ENCODE measurements at regions not wholly inside any gene's neighbourhood (a gene's known extent, or its start where the extent isn't known, plus 50 kb on each side); places are given as distances from the start of the nearest gene placed in this dataset.

- Histone ChIP-seq H3K4me1 (ENCODE audit: insufficient read depth, low read length) (no peaks in the 10 kb centered on the region), H3K9ac (ENCODE audit: low read depth, low read length) (no peak overlapping the region), H3K9me3 (ENCODE audit: insufficient read depth, low read depth, low read length) (no peaks in the 10 kb centered on the region), H3K36me3 (ENCODE audit: insufficient read depth, low read length) (no peaks in the 10 kb centered on the region), H3K4me3 (ENCODE audit: low read length) (no peak overlapping the region), H3K27me3 (ENCODE audit: insufficient read depth, low read length) (no peaks in the 10 kb centered on the region), H3K27ac (ENCODE audit: low read depth, low read length) (no peak overlapping the region)
- WGBS, result 92% methylated on average over 5 of the region's 5 CpGs
Observed at GRCh38 chr18:45542043-45542442, 73.2 kb upstream of the SLC14A2 start.

GRCh38 chr18:45547910-45548309 is 67.4 kb upstream of the SLC14A2 start:
- Histone ChIP-seq H3K9ac (ENCODE audit: low read depth, low read length) (no peak overlapping the region), H3K27me3 (ENCODE audit: insufficient read depth, low read length) (no peaks in the 10 kb centered on the region), H3K9me3 (ENCODE audit: insufficient read depth, low read depth, low read length) (no peaks in the 10 kb centered on the region), H3K4me3 (ENCODE audit: low read length) (no peak overlapping the region), H3K36me3 (ENCODE audit: insufficient read depth, low read length) (no peaks in the 10 kb centered on the region), H3K4me1 (ENCODE audit: insufficient read depth, low read length) (no peaks in the 10 kb centered on the region), H3K27ac (ENCODE audit: low read depth, low read length) (no peak overlapping the region)
- WGBS, result 81% methylated on average over 4 of the region's 4 CpGs

GRCh38 chr18:45548614-45549013 is 66.7 kb upstream of the SLC14A2 start:
- Histone ChIP-seq H3K4me3 (ENCODE audit: low read length) (no peak overlapping the region), H3K9ac (ENCODE audit: low read depth, low read length) (no peak overlapping the region), H3K27me3 (ENCODE audit: insufficient read depth, low read length) (no peaks in the 10 kb centered on the region), H3K36me3 (ENCODE audit: insufficient read depth, low read length) (no peaks in the 10 kb centered on the region), H3K9me3 (ENCODE audit: insufficient read depth, low read depth, low read length) (no peaks in the 10 kb centered on the region), H3K4me1 (ENCODE audit: insufficient read depth, low read length) (no peaks in the 10 kb centered on the region), H3K27ac (ENCODE audit: low read depth, low read length) (no peak overlapping the region)
- WGBS, result 92% methylated on average over 1 of the region's 1 CpG

DNA sequence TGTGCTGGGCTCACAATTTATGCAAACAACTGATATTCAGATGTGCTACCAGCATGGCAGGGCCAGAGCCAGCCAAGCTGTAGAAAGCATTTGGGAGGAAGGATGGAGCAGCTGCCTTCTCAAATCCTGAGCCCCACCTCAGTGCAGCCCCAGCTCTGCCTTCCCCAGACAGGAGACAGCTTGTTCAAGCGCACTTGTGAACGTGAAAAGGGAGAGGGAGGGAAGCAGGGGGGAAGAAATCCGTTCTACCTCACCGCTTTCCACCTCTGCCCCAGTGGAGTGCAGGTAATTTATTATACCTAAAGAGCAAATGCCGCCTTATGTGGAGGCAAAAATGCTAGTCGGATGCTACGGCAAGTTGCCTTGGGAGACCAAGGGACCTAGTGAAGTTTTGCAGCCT is 66.0 kb upstream of the SLC14A2 start:
- H3K27me3 ChIP-seq (ENCODE audit: insufficient read depth, low read length), result no peaks in the 10 kb centered on the region
- no peaks in the 10 kb centered on the region for H3K9me3 ChIP-seq (ENCODE audit: insufficient read depth, low read depth, low read length)
- 85% methylated on average over 5 of the region's 7 CpGs for WGBS
- no peak overlapping the region for H3K27ac ChIP-seq (ENCODE audit: low read depth, low read length)
- no peak overlapping the region for H3K9ac ChIP-seq (ENCODE audit: low read depth, low read length)
- no peaks in the 10 kb centered on the region for H3K4me1 ChIP-seq (ENCODE audit: insufficient read depth, low read length)
- no peak overlapping the region for H3K4me3 ChIP-seq (ENCODE audit: low read length)
- no peaks in the 10 kb centered on the region for H3K36me3 ChIP-seq (ENCODE audit: insufficient read depth, low read length)

DNA sequence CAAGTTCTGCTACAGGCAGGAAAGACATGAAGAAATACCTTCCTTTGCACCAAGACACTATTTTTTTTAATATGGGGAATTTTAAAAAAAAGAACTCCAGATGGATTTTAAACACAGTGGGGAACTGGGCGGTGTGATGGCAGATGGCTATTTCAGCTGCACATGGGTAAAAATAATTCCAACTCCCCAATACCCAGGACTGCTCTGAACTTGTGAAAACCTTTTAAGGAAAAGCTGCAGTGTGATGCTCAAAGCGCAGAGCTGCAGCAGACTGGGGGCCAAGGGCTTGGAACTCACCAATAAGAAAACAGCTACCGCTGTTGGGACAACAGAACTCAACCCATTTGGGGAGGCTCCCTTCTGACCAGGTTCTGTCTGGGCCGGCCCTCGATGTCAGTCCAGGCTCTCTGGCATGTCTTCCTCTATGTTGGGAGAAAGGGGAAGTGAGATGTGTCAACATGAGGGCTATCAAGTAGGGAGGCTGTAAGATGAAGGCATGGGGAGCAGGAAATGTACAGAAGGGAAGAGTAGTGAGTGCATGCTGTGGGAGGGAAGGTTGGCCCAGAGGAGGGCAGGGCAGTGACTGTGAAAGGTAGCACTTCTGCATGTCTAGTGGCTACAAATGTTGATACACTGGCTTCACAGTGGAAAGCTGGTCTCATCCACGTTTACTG is 64.0 kb upstream of the SLC14A2 start:
- H3K9me3 ChIP-seq (ENCODE audit: insufficient read depth, low read depth, low read length), result no peaks in the 10 kb centered on the region
- 87% methylated on average over 6 of the region's 6 CpGs for WGBS
- no peaks in the 10 kb centered on the region for H3K27me3 ChIP-seq (ENCODE audit: insufficient read depth, low read length)
- no peaks in the 10 kb centered on the region for H3K4me1 ChIP-seq (ENCODE audit: insufficient read depth, low read length)
- no peak overlapping the region for H3K9ac ChIP-seq (ENCODE audit: low read depth, low read length)
- H3K36me3 ChIP-seq (ENCODE audit: insufficient read depth, low read length), result no peaks in the 10 kb centered on the region
- H3K27ac ChIP-seq (ENCODE audit: low read depth, low read length), result no peak overlapping the region
- H3K4me3 ChIP-seq (ENCODE audit: low read length), result no peak overlapping the region

DNA sequence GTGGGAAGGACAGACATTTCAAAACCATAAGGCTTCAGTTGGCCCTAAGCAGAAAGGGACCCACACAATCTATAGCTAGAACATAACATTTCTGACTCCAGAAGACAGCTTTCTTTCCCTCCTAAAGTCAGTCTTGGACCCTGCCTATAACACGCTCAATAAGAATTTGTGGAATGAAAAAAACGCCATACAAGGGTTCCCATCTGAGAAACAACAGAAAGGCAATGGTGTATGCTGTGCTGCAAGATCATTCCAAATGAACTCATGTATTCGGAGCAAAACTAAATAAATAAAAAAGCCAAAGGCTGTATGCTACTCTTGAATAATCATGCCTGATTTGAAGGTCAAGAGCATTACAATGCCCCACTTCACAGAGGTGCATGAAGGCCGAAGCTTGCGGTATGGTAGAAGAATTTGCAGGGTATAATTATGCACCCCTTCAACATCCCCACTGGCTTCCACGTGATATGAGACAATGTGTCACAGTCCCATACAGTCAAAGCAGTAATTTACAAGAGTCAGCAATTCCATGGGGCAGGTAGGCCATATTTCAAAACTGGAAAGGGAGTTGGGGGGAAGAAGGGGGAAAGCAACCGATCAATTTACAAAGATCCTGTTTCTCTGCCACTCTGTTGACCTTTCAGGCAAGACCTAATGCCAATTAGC is 61.4 kb upstream of the SLC14A2 start:
- Histone ChIP-seq H3K27ac (ENCODE audit: low read depth, low read length) (no peak overlapping the region), H3K4me1 (ENCODE audit: insufficient read depth, low read length) (no peaks in the 10 kb centered on the region), H3K27me3 (ENCODE audit: insufficient read depth, low read length) (no peaks in the 10 kb centered on the region), H3K9ac (ENCODE audit: low read depth, low read length) (no peak overlapping the region), H3K4me3 (ENCODE audit: low read length) (no peak overlapping the region), H3K36me3 (ENCODE audit: insufficient read depth, low read length) (no peaks in the 10 kb centered on the region), H3K9me3 (ENCODE audit: insufficient read depth, low read depth, low read length) (no peaks in the 10 kb centered on the region)
- 95% methylated on average over 7 of the region's 7 CpGs for WGBS

GRCh38 chr18:45554389-45554737 is 60.9 kb upstream of the SLC14A2 start:
- H3K9ac ChIP-seq (ENCODE audit: low read depth, low read length), result no peak overlapping the region
- H3K9me3 ChIP-seq (ENCODE audit: insufficient read depth, low read depth, low read length), result no peaks in the 10 kb centered on the region
- no peaks in the 10 kb centered on the region for H3K27me3 ChIP-seq (ENCODE audit: insufficient read depth, low read length)
- 85% methylated on average over 6 of the region's 6 CpGs for WGBS
- no peak overlapping the region for H3K27ac ChIP-seq (ENCODE audit: low read depth, low read length)
- H3K4me1 ChIP-seq (ENCODE audit: insufficient read depth, low read length), result no peaks in the 10 kb centered on the region
- no peaks in the 10 kb centered on the region for H3K36me3 ChIP-seq (ENCODE audit: insufficient read depth, low read length)
- no peak overlapping the region for H3K4me3 ChIP-seq (ENCODE audit: low read length)

- Histone ChIP-seq H3K27me3 (ENCODE audit: insufficient read depth, low read length) (no peaks in the 10 kb centered on the region), H3K9me3 (ENCODE audit: insufficient read depth, low read depth, low read length) (no peaks in the 10 kb centered on the region), H3K9ac (ENCODE audit: low read depth, low read length) (no peak overlapping the region), H3K4me3 (ENCODE audit: low read length) (no peak overlapping the region), H3K27ac (ENCODE audit: low read depth, low read length) (no peak overlapping the region), H3K36me3 (ENCODE audit: insufficient read depth, low read length) (no peaks in the 10 kb centered on the region), H3K4me1 (ENCODE audit: insufficient read depth, low read length) (no peaks in the 10 kb centered on the region)
- WGBS, result 95% methylated on average over 2 of the region's 2 CpGs
Observed at GRCh38 chr18:45556222-45556621, 59.1 kb upstream of the SLC14A2 start.

DNA sequence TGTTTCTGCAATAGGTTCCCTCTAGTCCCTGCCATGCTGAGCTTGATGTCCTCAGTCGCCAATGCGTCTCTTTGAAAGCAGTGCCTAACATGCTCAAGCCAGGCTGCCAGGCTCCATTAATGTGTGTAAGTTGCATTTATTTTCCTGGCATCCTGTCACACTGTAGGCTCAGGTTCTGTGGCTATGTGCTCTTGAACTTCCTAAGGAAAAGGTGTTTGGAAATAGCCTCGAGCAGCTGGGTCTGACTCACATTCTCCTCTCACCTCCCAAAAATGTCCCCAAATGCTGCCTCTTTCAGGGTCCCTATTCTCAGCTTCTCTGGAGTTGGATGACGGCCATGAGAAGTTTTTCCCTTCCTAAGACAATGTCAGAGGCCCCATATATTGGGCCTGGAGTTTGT is 58.0 kb upstream of the SLC14A2 start:
- WGBS, result 90% methylated on average over 4 of the region's 4 CpGs
- Histone ChIP-seq H3K9me3 (ENCODE audit: insufficient read depth, low read depth, low read length) (no peaks in the 10 kb centered on the region), H3K4me1 (ENCODE audit: insufficient read depth, low read length) (no peaks in the 10 kb centered on the region), H3K36me3 (ENCODE audit: insufficient read depth, low read length) (no peaks in the 10 kb centered on the region), H3K9ac (ENCODE audit: low read depth, low read length) (no peak overlapping the region), H3K27ac (ENCODE audit: low read depth, low read length) (no peak overlapping the region), H3K27me3 (ENCODE audit: insufficient read depth, low read length) (no peaks in the 10 kb centered on the region), H3K4me3 (ENCODE audit: low read length) (no peak overlapping the region)

DNA sequence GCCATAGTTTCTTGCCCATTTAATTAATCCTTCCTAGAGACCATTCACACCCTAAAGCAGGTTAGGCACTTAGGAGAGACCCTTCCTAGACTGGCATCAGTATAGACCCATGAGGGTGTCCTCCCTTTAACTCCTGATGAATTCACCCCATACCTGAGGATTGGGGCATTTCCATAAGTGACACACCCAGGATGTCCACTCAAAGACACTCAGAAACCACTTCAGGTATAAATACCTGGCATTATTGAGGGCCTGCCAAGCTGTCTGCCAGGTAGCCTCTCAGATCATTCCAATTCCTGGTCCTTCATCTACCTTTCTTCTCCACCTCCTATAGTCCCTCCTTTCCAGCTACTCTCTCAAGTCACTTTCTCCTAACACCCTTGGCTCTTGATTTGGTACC is 57.5 kb upstream of the SLC14A2 start:
- Histone ChIP-seq H3K4me1 (ENCODE audit: insufficient read depth, low read length) (no peaks in the 10 kb centered on the region), H3K9ac (ENCODE audit: low read depth, low read length) (no peak overlapping the region), H3K4me3 (ENCODE audit: low read length) (no peak overlapping the region), H3K27me3 (ENCODE audit: insufficient read depth, low read length) (no peaks in the 10 kb centered on the region), H3K36me3 (ENCODE audit: insufficient read depth, low read length) (no peaks in the 10 kb centered on the region), H3K27ac (ENCODE audit: low read depth, low read length) (no peak overlapping the region), H3K9me3 (ENCODE audit: insufficient read depth, low read depth, low read length) (no peaks in the 10 kb centered on the region)

DNA sequence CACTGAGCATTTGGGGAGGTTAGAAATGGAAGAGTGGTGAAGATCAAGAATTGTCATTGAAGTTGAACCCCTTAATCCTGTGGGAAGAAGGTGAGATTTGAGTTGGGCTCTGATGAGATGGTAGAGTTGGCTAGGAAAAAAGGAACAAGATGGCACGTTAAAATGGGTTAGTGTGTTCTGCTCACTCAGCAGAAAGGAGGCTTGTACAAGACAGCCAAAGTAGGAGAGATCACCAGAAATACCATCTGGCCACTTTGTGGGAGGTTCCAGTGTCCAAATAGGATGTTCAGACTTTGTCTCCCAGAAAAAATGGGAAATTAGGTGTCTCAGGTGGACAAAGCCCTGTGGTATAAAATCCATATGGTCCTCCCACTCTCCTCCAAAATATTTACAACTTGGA is 56.0 kb upstream of the SLC14A2 start:
- H3K27me3 ChIP-seq (ENCODE audit: insufficient read depth, low read length), result no peaks in the 10 kb centered on the region
- no peak overlapping the region for H3K9ac ChIP-seq (ENCODE audit: low read depth, low read length)
- WGBS, result 91% methylated on average over 1 of the region's 1 CpG

GRCh38 chr18:45560870-45561269 is 54.4 kb upstream of the SLC14A2 start:
- H3K4me3 ChIP-seq (ENCODE audit: low read length), result no peak overlapping the region
- H3K27me3 ChIP-seq (ENCODE audit: insufficient read depth, low read length), result no peaks in the 10 kb centered on the region
- H3K9ac ChIP-seq (ENCODE audit: low read depth, low read length), result no peak overlapping the region
- no peaks in the 10 kb centered on the region for H3K36me3 ChIP-seq (ENCODE audit: insufficient read depth, low read length)
- H3K27ac ChIP-seq (ENCODE audit: low read depth, low read length), result no peak overlapping the region
- 93% methylated on average over 4 of the region's 4 CpGs for whole genome bisulfite sequencing
- no peaks in the 10 kb centered on the region for H3K9me3 ChIP-seq (ENCODE audit: insufficient read depth, low read depth, low read length)
- no peaks in the 10 kb centered on the region for H3K4me1 ChIP-seq (ENCODE audit: insufficient read depth, low read length)

More for the DNA sequence above, 56.0 kb upstream of the SLC14A2 start:
- no peaks in the 10 kb centered on the region for H3K4me1 ChIP-seq (ENCODE audit: insufficient read depth, low read length)
- H3K9me3 ChIP-seq (ENCODE audit: insufficient read depth, low read depth, low read length), result no peaks in the 10 kb centered on the region
- no peak overlapping the region for H3K4me3 ChIP-seq (ENCODE audit: low read length)
- H3K27ac ChIP-seq (ENCODE audit: low read depth, low read length), result no peak overlapping the region
- no peaks in the 10 kb centered on the region for H3K36me3 ChIP-seq (ENCODE audit: insufficient read depth, low read length)
